Neural cell (in vitro differentiated cells): ENCODE measurements at regions not wholly inside any gene's neighbourhood (a gene's known extent, or its start where the extent isn't known, plus 50 kb on each side); places are given as distances from the start of the nearest gene placed in this dataset.

Experiments
- H2AFZ ChIP-seq: fragments of 200-600, 300-800 bp; sonication (generic), shearing (Covaris generic); 2 replicates; pipeline ENCODE4 v1.6.0; 2014; ENCODE audit warnings: low read depth, mild to moderate bottlenecking, antibody characterized with exemption, low read length, moderate library complexity
- H3F3A ChIP-seq: fragments of 200-600 bp; shearing (Covaris generic); 2 replicates; pipeline ENCODE4 v1.6.1; 2016; ENCODE audit warnings: mild to moderate bottlenecking, moderate library complexity, mixed read lengths, antibody characterized with exemption, low read length; ENCODE audit not compliant: insufficient read depth, poor library complexity, severe bottlenecking
- H3K27ac ChIP-seq: fragments of 200-600, 300-800 bp; sonication (generic), shearing (Covaris generic); 2 replicates; pipeline ENCODE4 v1.5.1; 2014; ENCODE audit warnings: mild to moderate bottlenecking, low read length, moderate library complexity
- H3K27me3 ChIP-seq: fragments of 300-800, 200-600 bp; sonication (generic), shearing (Covaris generic); 2 replicates; pipeline ENCODE4 v1.6.0; 2014; ENCODE audit warnings: mild to moderate bottlenecking, low read depth, low read length, moderate library complexity; ENCODE audit not compliant: insufficient read depth
- H3K36me3 ChIP-seq: fragments of 300-800, 200-600 bp; sonication (generic), shearing (Covaris generic); 2 replicates; pipeline ENCODE4 v1.5.1; 2014; ENCODE audit warnings: mild to moderate bottlenecking, antibody characterized with exemption, low read length, moderate library complexity; ENCODE audit not compliant: insufficient read depth
- H3K4me2 ChIP-seq: fragments of 300-800, 200-600 bp; sonication (generic), shearing (Covaris generic); 2 replicates; pipeline ENCODE4 v1.6.0; 2014; ENCODE audit warnings: mild to moderate bottlenecking, low read length
- H3K4me3 ChIP-seq: fragments of 300-800, 200-600 bp; sonication (generic), shearing (Covaris generic); 2 replicates; pipeline ENCODE4 v1.5.1; 2014; ENCODE audit warnings: mild to moderate bottlenecking, low read length, moderate library complexity
- H3K79me2 ChIP-seq: fragments of 200-600 bp; shearing (Covaris generic); replicated peaks from 2 replicates; pipeline ENCODE4 v1.6.0; 2014; ENCODE audit warnings: mild to moderate bottlenecking, low read length, moderate library complexity; ENCODE audit not compliant: insufficient read depth
- H3K9ac ChIP-seq: fragments of 300-800, 200-600 bp; sonication (generic), shearing (Covaris generic); 2 replicates; pipeline ENCODE4 v1.6.1; 2016; ENCODE audit warnings: mild to moderate bottlenecking, low read length, mixed read lengths
- H3K9me2 ChIP-seq: fragments of 200-600 bp; shearing (Covaris generic); 2 replicates; pipeline ENCODE4 v1.6.1; 2016; ENCODE audit warnings: mild to moderate bottlenecking, low read length, mixed read lengths; ENCODE audit not compliant: insufficient read depth
- H3K9me3 ChIP-seq: fragments of 200-600, 300-800 bp; sonication (generic), shearing (Covaris generic); 2 replicates; pipeline ENCODE4 v1.6.1; 2016; ENCODE audit warnings: mild to moderate bottlenecking, mixed run types, low read length, moderate library complexity, mixed read lengths
- H4K20me1 ChIP-seq: fragments of 200-600 bp; shearing (Covaris generic); 2 replicates; pipeline ENCODE4 v1.6.1; 2016; ENCODE audit warnings: mild to moderate bottlenecking, mixed run types; ENCODE audit not compliant: insufficient read depth
- CTCF ChIP-seq: fragments of 450-650 bp; IDR thresholded peaks from 2 replicates; pipeline ENCODE4 v1.5.1; 2014; ENCODE audit warnings: antibody characterized with exemption, mild to moderate bottlenecking, moderate library complexity; ENCODE audit not compliant: poor library complexity, severe bottlenecking
- EP300 ChIP-seq: fragments of 450-650 bp; conservative IDR thresholded peaks from 2 replicates; pipeline ENCODE4 v1.6.1; 2014; ENCODE audit warnings: antibody characterized with exemption, mild to moderate bottlenecking, moderate library complexity; ENCODE audit not compliant: poor library complexity, severe bottlenecking
- EZH2 ChIP-seq: fragments of 200-600, 300-800 bp; shearing (Covaris generic), sonication (generic); IDR thresholded peaks from 2 replicates; pipeline ENCODE4 v1.6.1; 2014; ENCODE audit warnings: antibody characterized with exemption, low read length, borderline replicate concordance, mild to moderate bottlenecking; ENCODE audit not compliant: insufficient read depth, poor library complexity, severe bottlenecking
- MXI1 ChIP-seq: fragments of 450-650 bp; conservative IDR thresholded peaks from 2 replicates; pipeline ENCODE4 v1.6.1; 2014; ENCODE audit warnings: antibody characterized with exemption, mild to moderate bottlenecking; ENCODE audit not compliant: poor library complexity, severe bottlenecking
- POLR2AphosphoS5 ChIP-seq: IDR thresholded peaks from 2 replicates; pipeline ENCODE4 v1.6.1; 2012
- RAD21 ChIP-seq: fragments of 450-650 bp; conservative IDR thresholded peaks from 2 replicates; pipeline ENCODE4 v1.6.1; 2014; ENCODE audit warnings: antibody characterized with exemption, mild to moderate bottlenecking, moderate library complexity
- REST ChIP-seq: IDR thresholded peaks from 2 replicates; pipeline ENCODE4 v1.6.1; 2012; ENCODE audit warnings: borderline replicate concordance
- SMC3 ChIP-seq: fragments of 450-650 bp; conservative IDR thresholded peaks from 2 replicates; pipeline ENCODE4 v1.6.1; 2014; ENCODE audit warnings: antibody characterized with exemption, mild to moderate bottlenecking, moderate library complexity; ENCODE audit not compliant: poor library complexity
- TAF1 ChIP-seq: IDR thresholded peaks from 2 replicates; pipeline ENCODE4 v1.6.1; 2012; ENCODE audit warnings: low read depth

GRCh38 chr9:124124729-124125650 is 113.4 kb downstream of the LHX2 start:
- Histone ChIP-seq H3K79me2 (no peaks in the 10 kb centered on the region), H3K27me3 (no peaks in the 10 kb centered on the region), H3K4me3 (no peak overlapping the region), H3K4me2 (no peak overlapping the region), H3K27ac (no peak overlapping the region), H3K9me2 (no peaks in the 10 kb centered on the region), H2AFZ (no peak overlapping the region), H3K36me3 (no peaks in the 10 kb centered on the region), H3F3A (no peaks in the 10 kb centered on the region), H4K20me1 (no peaks in the 10 kb centered on the region), H3K9ac (no peak overlapping the region), H3K9me3 (peaks cover 3% of the 10 kb centered on the region)
- TF ChIP-seq POLR2AphosphoS5 = peak; percentile 34
- no peak for TF ChIP-seq RAD21
- TF ChIP-seq REST = no peak
- TF ChIP-seq SMC3 = no peak
- no peak for TF ChIP-seq EP300

GRCh38 chr9:124125651-124125977 is 114.0 kb downstream of the LHX2 start:
- no peak for TF ChIP-seq RAD21
- no peak for TF ChIP-seq SMC3
- TF ChIP-seq EZH2 = no peak
- TF ChIP-seq REST = no peak
- no peak for TF ChIP-seq EP300
- TF ChIP-seq TAF1 = no peak
- TF ChIP-seq POLR2AphosphoS5 = no peak
- TF ChIP-seq CTCF = no peak
- TF ChIP-seq MXI1 = no peak
- no peak overlapping the region for H3K27ac ChIP-seq
- H2AFZ ChIP-seq = no peak overlapping the region
- H4K20me1 ChIP-seq = no peaks in the 10 kb centered on the region
- H3K36me3 ChIP-seq = no peaks in the 10 kb centered on the region
- H3K9me3 ChIP-seq = peaks cover 3% of the 10 kb centered on the region
- H3K9ac ChIP-seq = no peak overlapping the region
- H3K4me3 ChIP-seq = no peak overlapping the region
- no peaks in the 10 kb centered on the region for H3K79me2 ChIP-seq
- no peaks in the 10 kb centered on the region for H3F3A ChIP-seq
- no peaks in the 10 kb centered on the region for H3K9me2 ChIP-seq
- H3K27me3 ChIP-seq = no peaks in the 10 kb centered on the region
- H3K4me2 ChIP-seq = no peak overlapping the region
